Pancreas (tissue), 10 donors: ENCODE measurements at regions not wholly inside any gene's neighbourhood (a gene's known extent, or its start where the extent isn't known, plus 50 kb on each side); places are given as distances from the start of the nearest gene placed in this dataset.

Experiments
- ATAC-seq, 4 donors: fragments of 200-7000 bp; cut with Tn5 transposase; one replicate each; pipeline versions ENCODE4 v1.8.0 to v1.9.1; 2020; ENCODE audit warnings: mild to moderate bottlenecking in 4 of 4, moderate library complexity in 4 of 4
- DNase-seq, 6 donors: peaks; one replicate each; pipeline ENCODE4 v3.0.0-alpha.2; 2020
- FAIRE-seq: peaks from 2 replicates; lab custom pipeline; 2012; peaks lifted over from hg19 to GRCh38; lab: Jason Lieb, UNC
- H3K27ac ChIP-seq, 4 donors: fragments of 200-600 bp; sonication (generic); 1 replicate in 3 of 4; 2 replicates in 1 of 4; pipeline versions ENCODE4 v1.5.0 to v1.8.0; 2020
- H3K27me3 ChIP-seq, 4 donors: fragments of 200-600 bp; one replicate each; pipeline ENCODE4 v1.8.0; 2021
- H3K36me3 ChIP-seq, 3 donors: fragments of 200-600 bp; sonication (generic) in 1 of 3; one replicate each; pipeline versions ENCODE4 v1.5.0 to v1.8.0; 2020 to 2021
- H3K4me1 ChIP-seq, 3 donors: fragments of 200-600 bp; one replicate each; pipeline ENCODE4 v1.8.0; 2021
- H3K4me3 ChIP-seq, 4 donors: fragments of 200-600 bp; sonication (generic) in 2 of 4; one replicate each; pipeline versions ENCODE4 v1.5.0 to v1.8.0; 2020 to 2021
- H3K9me3 ChIP-seq, 4 donors: fragments of 200-600 bp; one replicate each; pipeline ENCODE4 v1.8.0; 2021
- CTCF ChIP-seq, 4 donors: fragments of 200-600 bp; sonication (generic) in 3 of 4; IDR thresholded peaks; one replicate each; pipeline versions ENCODE4 v1.5.0 to v1.8.0; 2021; ENCODE audit warnings: antibody characterized with exemption in 4 of 4
- WGBS, 2 donors: extraction: QIAGEN DNeasy Blood & Tissue Kit; methylation state at CpG; one replicate each; pipeline ENCODE4 v1.1.7; 2013; 5-methylcytosine and 5-hydroxymethylcytosine counted together
- intact Hi-C, 3 donors: fragments of 100-400 bp; cut with DNase I; formaldehyde crosslinking; loops; one replicate each; pipeline versions ENCODE4 v1.11.1 to v1.14.2; 2022
- donor health status: healthy with polysubstance abuse.
- donor health status: DM: no; HTN: no; CAD: no; lungs with moderate emphysema.
- donor health status: DM: no; HTN: no; CAD: no.
- donor health status: control.
- donor health status: control.
- donor health status: Bipolar disorder and iron deficiency.
- donor health status: DM: yes; HTN: yes; CAD: no.
- donor health status: DM: no; HTN: no; CAD: no.
- donor health status: DM: no; HTN: no; CAD: no.
- donor health status: DM: yes; HTN: yes; CAD: no.

GRCh38 chr1:88224906-88225305 lies 459.2 kb upstream of the PKN2 start:
- ATAC-seq (no peak), FAIRE-seq (no peak), DNase-seq (no peak)
- TF ChIP-seq CTCF (IDR thresholded peaks at IDR 0.05) = no peak
- intact Hi-C loops = no loop called here
- WGBS, 2 donors = 89 to 91% methylated on average over 3 of the region's 3 CpGs
- Histone ChIP-seq H3K27me3 (no peaks in the 10 kb centered on the region), H3K36me3 (no peaks in the 10 kb centered on the region), H3K9me3 (no peaks in the 10 kb centered on the region), H3K27ac (no peak overlapping the region), H3K4me1 (no peaks in the 10 kb centered on the region), H3K4me3 (no peak overlapping the region)

GRCh38 chr1:88228114-88228513 lies 456.0 kb upstream of the PKN2 start:
- intact Hi-C loops = no loop called here
- ATAC-seq (no peak), FAIRE-seq (no peak), DNase-seq (no peak)
- 54 to 62% methylated on average over 3 of the region's 3 CpGs for WGBS, 2 donors
- TF ChIP-seq CTCF (IDR thresholded peaks at IDR 0.05) = no peak
- no peaks in the 10 kb centered on the region for H3K4me1 ChIP-seq
- no peaks in the 10 kb centered on the region for H3K9me3 ChIP-seq
- H3K4me3 ChIP-seq = no peak overlapping the region
- H3K27me3 ChIP-seq = no peaks in the 10 kb centered on the region
- no peak overlapping the region for H3K27ac ChIP-seq
- H3K36me3 ChIP-seq = no peaks in the 10 kb centered on the region

- 83 to 91% methylated on average over 3 of the region's 3 CpGs for WGBS, 2 donors
- no peak for DNase-seq
- H3K9me3 ChIP-seq = no peaks in the 10 kb centered on the region
- no peak for TF ChIP-seq CTCF (IDR thresholded peaks at IDR 0.05)
- H3K27ac ChIP-seq = no peak overlapping the region
- H3K4me1 ChIP-seq = no peaks in the 10 kb centered on the region
- no peak for FAIRE-seq
- H3K36me3 ChIP-seq = no peaks in the 10 kb centered on the region
- H3K27me3 ChIP-seq = no peaks in the 10 kb centered on the region
- no peak overlapping the region for H3K4me3 ChIP-seq
- ATAC-seq = no peak
- intact Hi-C loops = no loop called here
Observed at GRCh38 chr1:88230126-88230525, 453.9 kb upstream of the PKN2 start.

GRCh38 chr1:88237058-88237457 lies 447.0 kb upstream of the PKN2 start:
- ATAC-seq (peak in 1 of 4 donors; percentile 36), FAIRE-seq (no peak), DNase-seq (no peak)
- no peaks in the 10 kb centered on the region for H3K4me1 ChIP-seq
- H3K36me3 ChIP-seq = no peaks in the 10 kb centered on the region
- TF ChIP-seq CTCF (IDR thresholded peaks at IDR 0.05) = no peak
- WGBS, 2 donors = 48 to 73% methylated on average over 3 of the region's 3 CpGs
- no peak overlapping the region for H3K27ac ChIP-seq
- no peaks in the 10 kb centered on the region for H3K9me3 ChIP-seq
- H3K4me3 ChIP-seq = no peak overlapping the region
- H3K27me3 ChIP-seq = no peaks in the 10 kb centered on the region
- intact Hi-C loops = no loop called here

- no peak overlapping the region for H3K4me3 ChIP-seq
- no peak for FAIRE-seq
- TF ChIP-seq CTCF (IDR thresholded peaks at IDR 0.05) = no peak
- no peak for DNase-seq
- intact Hi-C loops = no loop called here
- no peak overlapping the region for H3K27ac ChIP-seq
- H3K27me3 ChIP-seq = no peaks in the 10 kb centered on the region
- 20 to 28% methylated on average over 1 of the region's 1 CpG for WGBS, 2 donors
- no peaks in the 10 kb centered on the region for H3K4me1 ChIP-seq
- ATAC-seq = no peak
- no peaks in the 10 kb centered on the region for H3K9me3 ChIP-seq
- H3K36me3 ChIP-seq = no peaks in the 10 kb centered on the region
Observed at GRCh38 chr1:88239205-88239604, 444.9 kb upstream of the PKN2 start.
